GM10248 (cell line): ENCODE measurements at regions not wholly inside any gene's neighbourhood (a gene's known extent, or its start where the extent isn't known, plus 50 kb on each side); places are given as distances from the start of the nearest gene placed in this dataset.

Experiments used
- CTCF ChIA-PET: fragments of 300-600 bp; sonication (Branson Sonifier 250); formaldehyde crosslinking; extraction: SDS; loops from one replicate; lab custom pipeline; 2021; ENCODE audit warnings: antibody characterized with exemption; lab: Yijun Ruan, JAX
- POLR2A ChIA-PET: fragments of 350-650 bp; sonication (Branson Sonifier 250); formaldehyde crosslinking; extraction: SDS; loops from one replicate; lab custom pipeline; 2020; ENCODE audit warnings: antibody characterized with exemption; lab: Yijun Ruan, JAX
- DNase-seq: peaks from one replicate; pipeline ENCODE4 v3.0.0; 2012; ENCODE audit errors: extremely low spot score
- CTCF ChIP-seq: IDR thresholded peaks from 2 replicates; pipeline ENCODE4 v1.5.1; 2012; ENCODE audit warnings: mild to moderate bottlenecking, low read depth; ENCODE audit errors: extremely low read depth, missing control alignments, control extremely low read depth

- DNase-seq = peak; percentile 92
- CTCF ChIA-PET = interaction anchor here (0.6 to 3.5 kb wide), 19 partner anchors 9 to 509 kb away, joined by 3 to 17 read pairs (median 3); no protein-coding TSS in a partner anchor
- POLR2A ChIA-PET = no interaction called here
- peak; percentile 90 for TF ChIP-seq CTCF
Measured at GRCh38 chr11:45339729-45340519, 53.8 kb upstream of the SYT13 start.

GRCh38 chr11:45337583-45338360 is 51.6 kb upstream of the SYT13 start:
- ChIA-PET CTCF (interaction anchor here (0.8 to 1.5 kb wide), 2 partner anchors 33 to 434 kb away, joined by 4 to 8 read pairs; no protein-coding TSS in a partner anchor), POLR2A (no interaction called here)
- DNase-seq = no peak
- TF ChIP-seq CTCF = no peak

GRCh38 chr11:45336136-45336535 is 50.0 kb upstream of the SYT13 start:
- no peak for DNase-seq
- TF ChIP-seq CTCF = no peak
- POLR2A ChIA-PET = no interaction called here
- CTCF ChIA-PET = interaction anchor here (7.0 kb wide), 1 partner anchor 225 kb away, joined by 63 read pairs; no protein-coding TSS in a partner anchor
